ENCODE measurements at regions not wholly inside any gene's neighbourhood (a gene's known extent, or its start where the extent isn't known, plus 50 kb on each side); places are given as distances from the start of the nearest gene placed in this dataset.
A peak's percentile ranks its signal among the peaks of the same experiment; 100 is the strongest.

GRCh38 chr3:150256782-150257181, 151.3 kb upstream of the TSC22D2 start:
- TF ChIP-seq CTCF (conservative IDR thresholded peaks at IDR 0.05; ENCODE audit: low read length) = no peak
- no peak overlapping the region for H3K4me3 ChIP-seq (ENCODE audit: low read length)
- DNase-seq (ENCODE audit: low read depth) = no peak

- H3K4me3 ChIP-seq (ENCODE audit: low read length) = no peak overlapping the region
- no peak for DNase-seq (ENCODE audit: low read depth)
- no peak for TF ChIP-seq CTCF (conservative IDR thresholded peaks at IDR 0.05; ENCODE audit: low read length)
Measured at GRCh38 chr3:150256318-150256717, 151.8 kb upstream of the TSC22D2 start.

- no peak overlapping the region for H3K4me3 ChIP-seq (ENCODE audit: low read length)
- TF ChIP-seq CTCF (conservative IDR thresholded peaks at IDR 0.05; ENCODE audit: low read length) = no peak
- DNase-seq (ENCODE audit: low read depth) = no peak
Measured at GRCh38 chr3:150255826-150256225, 152.3 kb upstream of the TSC22D2 start.

- no peak for DNase-seq (ENCODE audit: low read depth)
- no peak for TF ChIP-seq CTCF (conservative IDR thresholded peaks at IDR 0.05; ENCODE audit: low read length)
- no peak overlapping the region for H3K4me3 ChIP-seq (ENCODE audit: low read length)
Measured at GRCh38 chr3:150255413-150255812, 152.7 kb upstream of the TSC22D2 start.

- no peak overlapping the region for H3K4me3 ChIP-seq (ENCODE audit: low read length)
- TF ChIP-seq CTCF (conservative IDR thresholded peaks at IDR 0.05; ENCODE audit: low read length) = no peak
- DNase-seq (ENCODE audit: low read depth) = no peak
Measured at GRCh38 chr3:150254309-150254708, 153.8 kb upstream of the TSC22D2 start.

- no peak for DNase-seq (ENCODE audit: low read depth)
- H3K4me3 ChIP-seq (ENCODE audit: low read length) = no peak overlapping the region
- no peak for TF ChIP-seq CTCF (conservative IDR thresholded peaks at IDR 0.05; ENCODE audit: low read length)
Measured at GRCh38 chr3:150253622-150254021, 154.5 kb upstream of the TSC22D2 start.

GRCh38 chr3:150252462-150252861, 155.6 kb upstream of the TSC22D2 start:
- DNase-seq (ENCODE audit: low read depth) = peak; percentile 85
- TF ChIP-seq CTCF (conservative IDR thresholded peaks at IDR 0.05; ENCODE audit: low read length) = no peak
- no peak overlapping the region for H3K4me3 ChIP-seq (ENCODE audit: low read length)

All from AG10803 (cell line).